Fibroblast of mammary gland (primary cell): ENCODE measurements at regions not wholly inside any gene's neighbourhood (a gene's known extent, or its start where the extent isn't known, plus 50 kb on each side); places are given as distances from the start of the nearest gene placed in this dataset.

ENCODE experiments used
- DNase-seq: peaks from one replicate; pipeline ENCODE4 v3.0.0-alpha.2; 2010; ENCODE audit warnings: low read depth
- H3K4me3 ChIP-seq: 2 replicates; pipeline ENCODE4 v1.5.1; 2011; ENCODE audit warnings: low read depth, mild to moderate bottlenecking, low read length, moderate library complexity; ENCODE audit not compliant: control insufficient read depth
- TF ChIP-seq, protein P1 (sequence below): conservative IDR thresholded peaks from 2 replicates; pipeline ENCODE4 v1.5.1; 2011; ENCODE audit warnings: low read depth, low read length, inconsistent platforms; ENCODE audit not compliant: control insufficient read depth, insufficient read depth

DNA sequence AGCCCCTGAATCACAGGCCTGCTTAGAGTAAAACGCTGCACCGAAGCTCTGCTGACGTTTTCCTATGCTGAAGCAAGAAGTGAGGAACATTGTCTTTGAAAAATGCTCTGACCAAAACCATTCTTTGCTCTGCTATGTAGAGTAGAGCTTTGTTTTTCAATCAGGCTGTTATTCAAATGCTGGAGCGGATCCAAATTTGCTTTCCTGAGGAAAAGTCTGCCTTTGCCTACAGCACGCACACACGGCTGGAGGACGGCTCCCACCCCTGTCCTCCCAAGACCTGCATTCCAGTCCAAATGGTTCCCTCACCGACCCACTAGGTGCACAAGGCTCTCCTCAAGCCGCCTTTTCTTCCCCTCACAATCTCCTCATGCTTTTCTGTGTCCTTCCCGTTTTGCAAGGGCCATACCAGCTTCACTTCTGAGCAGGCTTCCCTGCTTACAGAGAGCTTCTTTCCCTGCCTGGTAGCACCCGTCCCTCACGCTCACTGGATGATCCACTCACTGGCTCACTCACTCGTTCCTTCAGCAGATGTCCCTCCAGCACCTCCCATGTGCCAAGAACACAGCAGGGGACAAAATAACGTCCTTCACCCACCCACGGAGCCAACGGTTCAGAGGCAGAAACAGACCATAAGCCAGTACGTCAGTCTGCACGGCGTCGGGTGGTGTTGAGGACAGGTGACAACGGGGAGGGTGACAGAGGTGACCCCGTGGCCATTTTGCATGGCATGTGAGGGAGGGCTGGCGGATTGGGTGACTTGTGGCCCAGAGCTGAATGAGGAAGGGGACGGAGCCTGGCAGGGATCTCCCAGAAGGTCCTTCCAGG, 137.9 kb upstream of the NEDD9 start:
- no peak for DNase-seq
- H3K4me3 ChIP-seq = no peak overlapping the region
- TF ChIP-seq, protein P1, sequence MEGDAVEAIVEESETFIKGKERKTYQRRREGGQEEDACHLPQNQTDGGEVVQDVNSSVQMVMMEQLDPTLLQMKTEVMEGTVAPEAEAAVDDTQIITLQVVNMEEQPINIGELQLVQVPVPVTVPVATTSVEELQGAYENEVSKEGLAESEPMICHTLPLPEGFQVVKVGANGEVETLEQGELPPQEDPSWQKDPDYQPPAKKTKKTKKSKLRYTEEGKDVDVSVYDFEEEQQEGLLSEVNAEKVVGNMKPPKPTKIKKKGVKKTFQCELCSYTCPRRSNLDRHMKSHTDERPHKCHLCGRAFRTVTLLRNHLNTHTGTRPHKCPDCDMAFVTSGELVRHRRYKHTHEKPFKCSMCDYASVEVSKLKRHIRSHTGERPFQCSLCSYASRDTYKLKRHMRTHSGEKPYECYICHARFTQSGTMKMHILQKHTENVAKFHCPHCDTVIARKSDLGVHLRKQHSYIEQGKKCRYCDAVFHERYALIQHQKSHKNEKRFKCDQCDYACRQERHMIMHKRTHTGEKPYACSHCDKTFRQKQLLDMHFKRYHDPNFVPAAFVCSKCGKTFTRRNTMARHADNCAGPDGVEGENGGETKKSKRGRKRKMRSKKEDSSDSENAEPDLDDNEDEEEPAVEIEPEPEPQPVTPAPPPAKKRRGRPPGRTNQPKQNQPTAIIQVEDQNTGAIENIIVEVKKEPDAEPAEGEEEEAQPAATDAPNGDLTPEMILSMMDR = no peak

- no peak overlapping the region for H3K4me3 ChIP-seq
- TF ChIP-seq, protein P1 = no peak
- no peak for DNase-seq
These were observed 136.3 kb upstream of the NEDD9 start for GRCh38 chr6:11368760-11369159.

- DNase-seq = no peak
- no peak overlapping the region for H3K4me3 ChIP-seq
- TF ChIP-seq, protein P1 = no peak
These were observed 135.8 kb upstream of the NEDD9 start for GRCh38 chr6:11368264-11368663.

GRCh38 chr6:11367638-11368199, 135.3 kb upstream of the NEDD9 start:
- no peak overlapping the region for H3K4me3 ChIP-seq
- TF ChIP-seq, protein P1 = no peak
- no peak for DNase-seq

GRCh38 chr6:11366934-11367637, 134.6 kb upstream of the NEDD9 start:
- DNase-seq = no peak
- H3K4me3 ChIP-seq = no peak overlapping the region
- TF ChIP-seq, protein P1 = no peak

- TF ChIP-seq, protein P1 = no peak
- H3K4me3 ChIP-seq = no peak overlapping the region
- no peak for DNase-seq
These were observed 133.9 kb upstream of the NEDD9 start for GRCh38 chr6:11366183-11366933.
